ENCODE measurements at regions not wholly inside any gene's neighbourhood (a gene's known extent, or its start where the extent isn't known, plus 50 kb on each side); places are given as distances from the start of the nearest gene placed in this dataset.

GRCh38 chr7:28293527-28293835, 112.9 kb upstream of the JAZF1 start (continued):
- TF ChIP-seq, protein P1, sequence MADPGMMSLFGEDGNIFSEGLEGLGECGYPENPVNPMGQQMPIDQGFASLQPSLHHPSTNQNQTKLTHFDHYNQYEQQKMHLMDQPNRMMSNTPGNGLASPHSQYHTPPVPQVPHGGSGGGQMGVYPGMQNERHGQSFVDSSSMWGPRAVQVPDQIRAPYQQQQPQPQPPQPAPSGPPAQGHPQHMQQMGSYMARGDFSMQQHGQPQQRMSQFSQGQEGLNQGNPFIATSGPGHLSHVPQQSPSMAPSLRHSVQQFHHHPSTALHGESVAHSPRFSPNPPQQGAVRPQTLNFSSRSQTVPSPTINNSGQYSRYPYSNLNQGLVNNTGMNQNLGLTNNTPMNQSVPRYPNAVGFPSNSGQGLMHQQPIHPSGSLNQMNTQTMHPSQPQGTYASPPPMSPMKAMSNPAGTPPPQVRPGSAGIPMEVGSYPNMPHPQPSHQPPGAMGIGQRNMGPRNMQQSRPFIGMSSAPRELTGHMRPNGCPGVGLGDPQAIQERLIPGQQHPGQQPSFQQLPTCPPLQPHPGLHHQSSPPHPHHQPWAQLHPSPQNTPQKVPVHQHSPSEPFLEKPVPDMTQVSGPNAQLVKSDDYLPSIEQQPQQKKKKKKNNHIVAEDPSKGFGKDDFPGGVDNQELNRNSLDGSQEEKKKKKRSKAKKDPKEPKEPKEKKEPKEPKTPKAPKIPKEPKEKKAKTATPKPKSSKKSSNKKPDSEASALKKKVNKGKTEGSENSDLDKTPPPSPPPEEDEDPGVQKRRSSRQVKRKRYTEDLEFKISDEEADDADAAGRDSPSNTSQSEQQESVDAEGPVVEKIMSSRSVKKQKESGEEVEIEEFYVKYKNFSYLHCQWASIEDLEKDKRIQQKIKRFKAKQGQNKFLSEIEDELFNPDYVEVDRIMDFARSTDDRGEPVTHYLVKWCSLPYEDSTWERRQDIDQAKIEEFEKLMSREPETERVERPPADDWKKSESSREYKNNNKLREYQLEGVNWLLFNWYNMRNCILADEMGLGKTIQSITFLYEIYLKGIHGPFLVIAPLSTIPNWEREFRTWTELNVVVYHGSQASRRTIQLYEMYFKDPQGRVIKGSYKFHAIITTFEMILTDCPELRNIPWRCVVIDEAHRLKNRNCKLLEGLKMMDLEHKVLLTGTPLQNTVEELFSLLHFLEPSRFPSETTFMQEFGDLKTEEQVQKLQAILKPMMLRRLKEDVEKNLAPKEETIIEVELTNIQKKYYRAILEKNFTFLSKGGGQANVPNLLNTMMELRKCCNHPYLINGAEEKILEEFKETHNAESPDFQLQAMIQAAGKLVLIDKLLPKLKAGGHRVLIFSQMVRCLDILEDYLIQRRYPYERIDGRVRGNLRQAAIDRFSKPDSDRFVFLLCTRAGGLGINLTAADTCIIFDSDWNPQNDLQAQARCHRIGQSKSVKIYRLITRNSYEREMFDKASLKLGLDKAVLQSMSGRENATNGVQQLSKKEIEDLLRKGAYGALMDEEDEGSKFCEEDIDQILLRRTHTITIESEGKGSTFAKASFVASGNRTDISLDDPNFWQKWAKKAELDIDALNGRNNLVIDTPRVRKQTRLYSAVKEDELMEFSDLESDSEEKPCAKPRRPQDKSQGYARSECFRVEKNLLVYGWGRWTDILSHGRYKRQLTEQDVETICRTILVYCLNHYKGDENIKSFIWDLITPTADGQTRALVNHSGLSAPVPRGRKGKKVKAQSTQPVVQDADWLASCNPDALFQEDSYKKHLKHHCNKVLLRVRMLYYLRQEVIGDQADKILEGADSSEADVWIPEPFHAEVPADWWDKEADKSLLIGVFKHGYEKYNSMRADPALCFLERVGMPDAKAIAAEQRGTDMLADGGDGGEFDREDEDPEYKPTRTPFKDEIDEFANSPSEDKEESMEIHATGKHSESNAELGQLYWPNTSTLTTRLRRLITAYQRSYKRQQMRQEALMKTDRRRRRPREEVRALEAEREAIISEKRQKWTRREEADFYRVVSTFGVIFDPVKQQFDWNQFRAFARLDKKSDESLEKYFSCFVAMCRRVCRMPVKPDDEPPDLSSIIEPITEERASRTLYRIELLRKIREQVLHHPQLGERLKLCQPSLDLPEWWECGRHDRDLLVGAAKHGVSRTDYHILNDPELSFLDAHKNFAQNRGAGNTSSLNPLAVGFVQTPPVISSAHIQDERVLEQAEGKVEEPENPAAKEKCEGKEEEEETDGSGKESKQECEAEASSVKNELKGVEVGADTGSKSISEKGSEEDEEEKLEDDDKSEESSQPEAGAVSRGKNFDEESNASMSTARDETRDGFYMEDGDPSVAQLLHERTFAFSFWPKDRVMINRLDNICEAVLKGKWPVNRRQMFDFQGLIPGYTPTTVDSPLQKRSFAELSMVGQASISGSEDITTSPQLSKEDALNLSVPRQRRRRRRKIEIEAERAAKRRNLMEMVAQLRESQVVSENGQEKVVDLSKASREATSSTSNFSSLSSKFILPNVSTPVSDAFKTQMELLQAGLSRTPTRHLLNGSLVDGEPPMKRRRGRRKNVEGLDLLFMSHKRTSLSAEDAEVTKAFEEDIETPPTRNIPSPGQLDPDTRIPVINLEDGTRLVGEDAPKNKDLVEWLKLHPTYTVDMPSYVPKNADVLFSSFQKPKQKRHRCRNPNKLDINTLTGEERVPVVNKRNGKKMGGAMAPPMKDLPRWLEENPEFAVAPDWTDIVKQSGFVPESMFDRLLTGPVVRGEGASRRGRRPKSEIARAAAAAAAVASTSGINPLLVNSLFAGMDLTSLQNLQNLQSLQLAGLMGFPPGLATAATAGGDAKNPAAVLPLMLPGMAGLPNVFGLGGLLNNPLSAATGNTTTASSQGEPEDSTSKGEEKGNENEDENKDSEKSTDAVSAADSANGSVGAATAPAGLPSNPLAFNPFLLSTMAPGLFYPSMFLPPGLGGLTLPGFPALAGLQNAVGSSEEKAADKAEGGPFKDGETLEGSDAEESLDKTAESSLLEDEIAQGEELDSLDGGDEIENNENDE (IDR thresholded peaks at IDR 0.05; ENCODE audit: insufficient replicate concordance, low read length): peak; percentile 10
- TF ChIP-seq HDAC2 (IDR thresholded peaks at IDR 0.05; ENCODE audit: borderline replicate concordance in 1 of 2, low read depth in 2 of 2, low read length in 2 of 2) (no peak), NRF1 (IDR thresholded peaks at IDR 0.05; ENCODE audit: low read depth, low read length) (no peak), EP300 (IDR thresholded peaks at IDR 0.05; ENCODE audit: borderline replicate concordance in 1 of 2, low read depth in 2 of 2, low read length in 2 of 2) (no peak), BACH1 (IDR thresholded peaks at IDR 0.05; ENCODE audit: low read length) (peak; percentile 78; the same call in 1 of the 2 replicates), RNF2 (IDR thresholded peaks at IDR 0.05; ENCODE audit: borderline replicate concordance, low read depth, low read length, missing control alignments, poor library complexity, severe bottlenecking) (no peak), RAD21 (IDR thresholded peaks at IDR 0.05 in 1 of 2, conservative IDR thresholded peaks at IDR 0.05 in 1 of 2; ENCODE audit: low read depth in 2 of 2, low read length in 2 of 2) (no peak), EZH2 (IDR thresholded peaks at IDR 0.05; ENCODE audit: low read depth, low read length, severe bottlenecking) (no peak), SIN3A (conservative IDR thresholded peaks at IDR 0.05 in 1 of 2, IDR thresholded peaks at IDR 0.05 in 1 of 2; ENCODE audit: low read depth in 1 of 2, low read length in 2 of 2) (no peak), MAFK (IDR thresholded peaks at IDR 0.05; ENCODE audit: low read depth, low read length) (peak; percentile 75; the same call in 1 of the 2 replicates), CEBPB (IDR thresholded peaks at IDR 0.05; ENCODE audit: low read depth, low read length) (no peak)

Data from H1 (cell line).